HG03558 (cell line): ENCODE measurements at regions not wholly inside any gene's neighbourhood (a gene's known extent, or its start where the extent isn't known, plus 50 kb on each side); places are given as distances from the start of the nearest gene placed in this dataset.
"Not testable (repeated sequence)": the region's sequence is repeated elsewhere in the genome, so short reads cannot be mapped to it uniquely, and the experiment has no call there.

Source experiments
- ATAC-seq: cut with Tn5 transposase; IDR thresholded peaks from one replicate; pipeline ENCODE4 v1.9.1; 2021; ENCODE audit warnings: moderate number of reproducible peaks; ENCODE audit not compliant: unreplicated experiment; ENCODE audit errors: extremely low read depth

GRCh38 chr10:8403711-8404371 is 349.4 kb downstream of the GATA3 start:
- ATAC-seq = no peak

GRCh38 chr10:8404721-8405120 is 350.2 kb downstream of the GATA3 start:
- ATAC-seq = peak; percentile 76

- no peak for ATAC-seq
Observed at GRCh38 chr10:8405596-8405995, 351.1 kb downstream of the GATA3 start.

GRCh38 chr10:8407501-8408021 is 353.1 kb downstream of the GATA3 start:
- no peak for ATAC-seq

- no peak for ATAC-seq
Observed at GRCh38 chr10:8410506-8410905, 356.0 kb downstream of the GATA3 start.

- no peak for ATAC-seq
Observed at GRCh38 chr10:8412541-8412940, 358.1 kb downstream of the GATA3 start.

GRCh38 chr10:8415029-8415428 is 360.5 kb downstream of the GATA3 start:
- ATAC-seq = not testable (repeated sequence)

GRCh38 chr10:8416192-8416701 is 361.8 kb downstream of the GATA3 start:
- ATAC-seq = peak; percentile 46

- ATAC-seq = peak; percentile 12
Observed at GRCh38 chr10:8416760-8417159, 362.3 kb downstream of the GATA3 start.

- no peak for ATAC-seq
Observed at GRCh38 chr10:8417631-8418030, 363.1 kb downstream of the GATA3 start.

GRCh38 chr10:8418631-8419030 is 364.1 kb downstream of the GATA3 start:
- ATAC-seq = no peak

- ATAC-seq = no peak
Observed at GRCh38 chr10:8420182-8420581, 365.7 kb downstream of the GATA3 start.

GRCh38 chr10:8424555-8425211 is 370.2 kb downstream of the GATA3 start:
- ATAC-seq = no peak

- ATAC-seq = no peak
Observed at GRCh38 chr10:8428654-8429053, 374.2 kb downstream of the GATA3 start.

GRCh38 chr10:8430321-8430720 is 375.8 kb downstream of the GATA3 start:
- ATAC-seq = no peak

GRCh38 chr10:8431511-8431910 is 377.0 kb downstream of the GATA3 start:
- ATAC-seq = no peak

GRCh38 chr10:8435186-8436055 is 380.9 kb downstream of the GATA3 start:
- ATAC-seq = no peak

GRCh38 chr10:8437896-8438295 is 383.4 kb downstream of the GATA3 start:
- no peak for ATAC-seq

- ATAC-seq = no peak
Observed at GRCh38 chr10:8438603-8439002, 384.1 kb downstream of the GATA3 start.

GRCh38 chr10:8439040-8439439 is 384.6 kb downstream of the GATA3 start:
- ATAC-seq = no peak

- ATAC-seq = no peak
Observed at GRCh38 chr10:8444630-8445029, 390.1 kb downstream of the GATA3 start.
